NCI-H748 (cell line): ENCODE measurements at regions not wholly inside any gene's neighbourhood (a gene's known extent, or its start where the extent isn't known, plus 50 kb on each side); places are given as distances from the start of the nearest gene placed in this dataset.
"Not testable (repeated sequence)": the region's sequence is repeated elsewhere in the genome, so short reads cannot be mapped to it uniquely, and the experiment has no call there.

ENCODE experiments used
- DNase-seq: peaks from one replicate; lab custom pipeline; 2025; ENCODE audit not compliant: unreplicated experiment; lab: John Stamatoyannopoulos, UW

GRCh38 chr16:64083428-64084129, 1038.3 kb downstream of the CDH11 start:
- no peak for DNase-seq

DNA sequence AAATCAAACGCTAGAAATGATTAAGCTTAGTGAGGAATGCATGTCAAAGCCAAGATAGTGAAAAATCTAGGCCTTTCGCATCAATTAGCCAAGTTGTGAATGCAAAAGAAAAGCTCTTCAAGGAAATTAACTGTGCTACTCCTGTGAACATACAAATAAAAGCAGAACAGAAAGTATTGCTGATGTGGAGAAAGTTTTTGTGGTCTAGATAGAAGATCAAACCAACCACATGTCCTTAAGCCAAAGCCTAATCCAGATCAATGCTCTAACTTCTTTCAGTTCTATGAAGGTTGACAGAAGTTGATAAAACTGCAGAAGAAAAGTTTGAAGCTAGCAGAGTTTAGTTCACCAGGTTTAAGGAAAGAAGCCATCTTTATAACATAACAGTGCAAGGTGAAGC, 1044.6 kb downstream of the CDH11 start:
- DNase-seq = no peak

GRCh38 chr16:64074706-64075105, 1047.2 kb downstream of the CDH11 start:
- DNase-seq = no peak

DNA sequence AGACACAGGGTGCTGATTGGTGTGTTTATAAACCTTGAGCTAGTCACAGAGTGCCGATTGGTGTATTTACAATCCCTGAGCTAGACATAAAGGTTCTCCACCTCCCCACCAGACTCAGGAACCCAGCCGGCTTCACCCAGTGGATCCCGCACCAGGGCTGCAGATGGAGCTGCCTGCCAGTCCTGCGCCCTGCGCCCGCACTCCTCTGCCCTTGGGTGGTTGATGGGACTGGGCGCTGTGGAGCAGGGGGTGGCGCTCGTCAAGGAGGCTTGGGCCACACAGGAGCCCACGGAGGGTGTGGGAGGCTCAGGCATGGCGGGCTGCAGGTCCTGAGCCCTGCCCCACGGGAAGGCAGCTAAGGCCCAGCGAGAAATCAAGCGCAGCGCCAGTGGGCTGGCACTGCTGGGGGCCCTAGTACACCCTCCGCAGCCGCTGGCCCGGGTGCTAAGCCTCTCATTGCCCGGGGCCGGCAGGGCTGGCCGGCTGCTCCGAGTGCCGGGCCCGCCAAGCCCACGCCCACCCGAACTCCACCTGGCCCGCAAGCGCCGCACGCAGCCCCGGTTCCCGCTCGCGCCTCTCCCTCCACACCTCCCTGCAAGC, 1049.6 kb downstream of the CDH11 start:
- not testable (repeated sequence) for DNase-seq

DNA sequence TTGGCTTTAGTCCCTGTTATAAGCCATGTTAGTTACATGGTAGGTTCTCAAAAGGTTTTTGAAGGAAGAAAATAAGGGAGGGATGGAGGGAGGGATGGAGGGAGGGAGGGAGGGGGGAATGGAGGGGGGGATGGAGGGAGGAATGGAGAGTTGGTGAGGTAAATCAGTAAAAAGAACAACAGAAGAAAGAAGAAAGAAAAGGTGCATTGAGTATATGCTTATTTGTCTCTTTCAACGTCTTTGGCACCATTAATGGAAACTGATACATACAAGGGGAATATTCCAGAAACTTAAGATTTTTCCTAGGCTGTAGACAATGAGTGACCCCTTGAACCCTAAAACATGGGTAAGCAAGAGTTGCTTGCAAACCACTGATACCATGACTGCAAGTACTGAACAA, 1056.3 kb downstream of the CDH11 start:
- DNase-seq = no peak

- DNase-seq = no peak
These were observed 1060.2 kb downstream of the CDH11 start for GRCh38 chr16:64061621-64062020.

DNA sequence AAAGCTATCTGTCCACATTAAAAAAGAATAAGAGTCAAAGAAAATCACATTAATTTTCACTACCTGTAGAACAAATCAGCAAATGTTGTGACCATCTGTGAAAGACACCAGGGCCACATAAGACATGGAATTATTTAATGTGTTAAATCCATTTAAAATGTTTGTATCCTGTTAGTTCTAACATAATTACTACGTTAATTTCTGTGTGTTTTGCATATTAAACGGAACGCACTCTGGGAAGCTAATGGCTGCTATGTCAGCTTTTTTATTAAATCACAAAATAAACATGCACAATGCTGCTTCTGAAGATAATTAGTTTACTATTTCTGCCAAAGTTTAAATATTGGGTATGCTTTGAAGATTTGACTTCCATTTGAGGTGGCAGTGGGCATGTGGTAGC, 1061.2 kb downstream of the CDH11 start:
- DNase-seq = no peak

DNA sequence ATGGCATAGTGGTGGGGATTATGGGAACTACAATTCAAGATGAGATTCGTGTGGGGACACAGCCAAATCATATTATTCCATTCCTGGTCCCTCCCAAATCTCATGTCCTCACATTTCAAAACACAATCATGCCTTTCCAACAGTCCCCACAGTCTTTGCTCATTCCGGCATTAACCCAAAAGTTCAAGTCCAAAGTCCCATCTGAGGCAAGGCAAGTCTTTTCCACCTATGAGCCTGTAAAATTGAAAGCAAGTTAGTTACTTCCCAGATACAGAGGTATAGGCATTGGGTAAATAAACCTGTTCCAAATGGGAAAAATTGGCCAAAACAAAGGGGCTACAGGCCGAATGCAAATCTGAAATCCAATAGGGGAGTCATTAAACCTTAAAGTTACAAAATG, 1063.2 kb downstream of the CDH11 start:
- DNase-seq = no peak

DNA sequence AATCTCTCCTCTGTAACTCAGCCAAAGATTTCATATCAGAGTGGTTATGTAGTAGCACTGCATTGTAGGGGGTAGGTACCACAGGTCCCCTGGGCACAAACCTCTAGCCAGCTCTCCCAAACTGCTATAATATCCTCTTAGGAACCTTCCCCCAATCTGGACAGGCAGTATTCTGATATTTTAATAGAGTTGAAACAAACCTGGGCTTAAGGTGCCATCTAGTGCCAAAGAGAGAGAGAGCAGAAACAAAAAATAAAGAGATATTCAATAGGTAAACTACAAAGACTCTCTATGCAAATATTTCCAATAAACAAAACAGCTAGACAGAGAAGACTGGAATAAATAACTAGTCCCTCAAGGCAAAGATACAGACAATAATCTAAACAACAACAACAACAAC, 1070.0 kb downstream of the CDH11 start:
- peak; percentile 29 for DNase-seq

GRCh38 chr16:64047878-64048277, 1074.0 kb downstream of the CDH11 start:
- DNase-seq = no peak

DNA sequence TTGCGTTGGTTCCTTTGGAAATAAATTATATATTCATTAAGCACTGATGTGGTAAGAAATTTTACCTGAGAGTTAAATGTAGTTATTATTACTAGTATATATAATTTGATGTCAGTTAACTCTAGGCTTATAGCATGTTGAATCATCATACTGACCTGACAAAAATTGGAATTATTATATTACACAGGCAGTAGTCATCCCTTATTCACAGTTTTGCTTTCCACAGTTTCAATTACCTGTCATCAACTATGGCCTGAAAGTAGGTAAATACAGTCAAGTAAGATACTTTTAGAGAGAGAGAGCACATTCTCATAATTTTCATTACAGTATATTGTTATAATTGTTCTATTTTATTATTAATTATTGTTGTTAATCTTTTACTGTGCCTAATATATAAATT, 1074.7 kb downstream of the CDH11 start:
- no peak for DNase-seq

GRCh38 chr16:64035337-64035736, 1086.5 kb downstream of the CDH11 start:
- DNase-seq = no peak

GRCh38 chr16:64019339-64019738, 1102.5 kb downstream of the CDH11 start:
- no peak for DNase-seq

DNA sequence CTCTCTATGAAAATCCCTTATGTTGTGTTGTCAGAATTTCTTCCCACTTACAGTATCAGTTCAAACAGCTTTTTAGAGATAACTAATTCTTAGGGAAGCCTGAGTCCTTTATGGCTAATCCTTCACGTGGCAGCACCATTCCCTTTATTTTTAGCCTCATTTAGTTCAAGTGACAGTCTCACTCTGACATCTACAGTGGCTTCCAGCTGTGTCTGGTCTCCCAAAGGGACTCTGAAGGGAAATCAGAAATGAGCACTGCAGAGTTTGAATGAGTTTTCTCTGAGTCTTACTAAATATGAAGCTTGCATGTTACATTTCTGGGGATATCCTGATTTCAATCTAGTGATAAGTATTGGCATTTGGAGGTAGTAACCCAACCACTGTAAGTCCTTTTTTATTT, 1104.1 kb downstream of the CDH11 start:
- no peak for DNase-seq

- no peak for DNase-seq
These were observed 1108.0 kb downstream of the CDH11 start for GRCh38 chr16:64013856-64014255.

DNA sequence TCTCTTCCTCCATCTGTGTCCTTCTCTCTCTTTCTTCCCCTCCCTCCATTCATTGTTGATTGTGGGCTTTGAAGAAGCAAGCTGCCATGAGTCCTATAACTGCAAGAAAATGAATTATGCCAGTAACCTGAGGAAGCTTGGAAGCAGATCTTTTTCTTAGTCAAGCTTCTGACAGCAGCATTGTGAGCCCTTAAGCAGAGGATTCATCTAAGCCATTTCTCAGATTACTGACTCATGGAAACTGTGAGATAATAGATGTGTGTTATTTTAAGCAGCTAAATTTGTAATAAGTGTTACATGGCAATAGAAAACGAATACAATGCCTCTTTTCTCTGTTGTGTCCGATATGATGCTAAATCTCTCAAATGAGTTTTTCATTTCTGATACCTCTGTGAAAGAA, 1109.7 kb downstream of the CDH11 start:
- no peak for DNase-seq

- DNase-seq = peak; percentile 2
These were observed 1110.2 kb downstream of the CDH11 start for GRCh38 chr16:64011650-64012049.

DNA sequence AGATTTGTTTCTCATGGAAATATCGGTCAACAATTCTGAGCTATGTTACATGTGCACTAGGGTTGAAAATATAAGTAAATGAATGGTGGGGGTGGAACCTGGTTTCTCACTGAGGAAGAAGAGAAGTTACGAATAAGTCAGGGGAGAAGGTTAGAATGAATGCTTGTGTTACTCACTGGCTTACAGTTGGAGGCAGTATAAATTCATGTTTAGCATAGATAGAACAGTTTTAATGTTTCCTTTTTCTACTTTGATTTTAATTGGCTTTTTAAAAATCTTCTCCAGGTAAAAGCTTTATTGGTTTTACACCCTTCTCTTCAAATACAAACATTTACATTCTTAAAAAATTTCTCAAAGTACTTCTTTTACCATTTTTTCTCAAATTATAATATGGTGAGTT, 1113.7 kb downstream of the CDH11 start:
- DNase-seq = no peak

GRCh38 chr16:64004116-64004515, 1117.7 kb downstream of the CDH11 start:
- DNase-seq = no peak

DNA sequence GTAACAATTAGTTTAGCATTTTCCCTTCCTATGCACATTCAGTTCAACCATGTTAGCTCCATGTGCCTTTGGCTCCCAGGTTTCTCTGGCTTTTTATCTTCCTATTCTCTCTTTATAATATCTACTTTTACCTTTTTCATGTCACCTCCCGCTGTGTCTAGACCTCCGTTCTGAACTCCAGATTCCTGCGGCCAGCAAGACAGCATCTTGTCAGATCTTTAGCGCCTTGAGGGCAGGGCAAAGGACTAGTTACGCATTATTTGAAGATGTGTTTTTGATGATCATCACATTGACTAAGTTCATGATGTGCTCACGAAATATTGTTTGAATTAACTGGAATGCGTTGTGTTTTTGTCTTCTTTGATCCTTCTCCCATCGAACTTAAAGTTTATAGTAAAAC, 1126.8 kb downstream of the CDH11 start:
- no peak for DNase-seq

- peak; percentile 91 for DNase-seq
These were observed 1138.5 kb downstream of the CDH11 start for GRCh38 chr16:63983401-63983800.

GRCh38 chr16:63982741-63983140, 1139.1 kb downstream of the CDH11 start:
- no peak for DNase-seq

DNA sequence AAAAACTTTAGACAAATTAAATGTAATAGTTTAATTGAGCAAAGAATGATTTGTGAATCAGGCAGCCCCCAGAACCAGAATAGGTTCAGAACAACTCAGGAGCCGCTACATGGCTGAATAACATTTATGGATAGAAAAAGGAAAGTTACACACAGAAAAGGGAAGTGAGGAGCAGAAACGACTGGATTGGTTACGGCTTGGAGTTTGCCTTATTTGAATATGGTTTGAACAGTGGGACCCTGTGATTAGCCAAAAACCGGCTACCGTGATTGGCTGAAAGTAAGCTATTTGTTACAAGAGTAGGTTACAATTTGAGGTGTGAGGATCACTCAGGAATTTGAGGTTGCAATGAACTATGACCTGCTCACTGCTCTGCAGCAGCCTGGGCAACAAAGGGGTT, 1139.8 kb downstream of the CDH11 start:
- no peak for DNase-seq
